IMR-90 (cell line): ENCODE measurements at regions not wholly inside any gene's neighbourhood (a gene's known extent, or its start where the extent isn't known, plus 50 kb on each side); places are given as distances from the start of the nearest gene placed in this dataset.

ENCODE experiments used
- ATAC-seq: fragments of 200-7000 bp; cut with Tn5 transposase; 2 replicates; pipeline ENCODE4 v1.9.1; 2020; ENCODE audit warnings: low read depth, mild to moderate bottlenecking, moderate library complexity
- BruUV-seq: library from RNA; stranded (reverse); fragments of 400-500 nt; replicated peaks from 2 replicates; lab custom pipeline; 2021; lab: Mats Ljungman, UMichigan
- CTCF ChIA-PET: fragments of 300-600 bp; formaldehyde crosslinking; extraction: SDS; loops from one replicate; lab custom pipeline; 2021; ENCODE audit warnings: antibody characterized with exemption; lab: Yijun Ruan, JAX
- POLR2A ChIA-PET: fragments of 300-600 bp; sonication (Branson Sonifier 250); formaldehyde crosslinking; loops from one replicate; lab custom pipeline; 2022; ENCODE audit warnings: antibody characterized with exemption; ENCODE audit not compliant: unreplicated experiment; lab: Charles Lee
- DNase-seq: peaks from one replicate; pipeline ENCODE4 v3.0.0; 2013
- H2AFZ ChIP-seq: replicated peaks from 2 replicates; pipeline ENCODE3; 2013; ENCODE audit warnings: low read length, mild to moderate bottlenecking; ENCODE audit not compliant: poor library complexity
- H2AK5ac ChIP-seq: 2 replicates; pipeline ENCODE4 v1.6.1; 2013; ENCODE audit warnings: low read depth, low read length, inconsistent platforms
- H2AK9ac ChIP-seq: replicated peaks from 2 replicates; pipeline ENCODE3; 2013; ENCODE audit warnings: mild to moderate bottlenecking, low read depth, low read length, moderate library complexity; ENCODE audit not compliant: poor library complexity
- H2BK120ac ChIP-seq: 2 replicates; pipeline ENCODE4 v1.6.1; 2013; ENCODE audit warnings: low read depth, low read length, inconsistent platforms
- H2BK15ac ChIP-seq: 3 replicates; pipeline ENCODE4 v1.6.1; 2013; ENCODE audit warnings: low read depth, low read length, inconsistent platforms
- H2BK20ac ChIP-seq: 2 replicates; pipeline ENCODE4 v1.6.1; 2013; ENCODE audit warnings: low read depth, mild to moderate bottlenecking, inconsistent platforms, low read length, moderate library complexity
- H2BK5ac ChIP-seq: 2 replicates; pipeline ENCODE4 v1.6.1; 2013; ENCODE audit warnings: mild to moderate bottlenecking, low read depth, low read length, inconsistent platforms; ENCODE audit not compliant: poor library complexity, severe bottlenecking
- H3K14ac ChIP-seq: replicated peaks from 2 replicates; pipeline ENCODE4 v1.6.1; 2013; ENCODE audit warnings: low read depth, low read length, inconsistent platforms
- H3K18ac ChIP-seq: 2 replicates; pipeline ENCODE4 v1.6.1; 2013; ENCODE audit warnings: low read depth, low read length, control low read depth
- H3K23ac ChIP-seq: 2 replicates; pipeline ENCODE4 v1.6.1; 2013; ENCODE audit warnings: low read depth, low read length, inconsistent platforms
- H3K27ac ChIP-seq: 2 replicates; pipeline ENCODE4 v1.5.1; 2013; ENCODE audit warnings: mild to moderate bottlenecking, control low read depth, low read length; ENCODE audit not compliant: insufficient read depth
- H3K27me3 ChIP-seq: 2 replicates; pipeline ENCODE4 v1.6.1; 2013; ENCODE audit warnings: low read length; ENCODE audit not compliant: control insufficient read depth, insufficient read depth
- H3K36me3 ChIP-seq: 2 replicates; pipeline ENCODE4 v1.6.1; 2013; ENCODE audit warnings: low read length, mixed read lengths; ENCODE audit not compliant: control insufficient read depth, insufficient read depth
- H3K4ac ChIP-seq: 2 replicates; pipeline ENCODE4 v1.6.1; 2013; ENCODE audit warnings: low read depth, low read length, inconsistent platforms
- H3K4me1 ChIP-seq: 2 replicates; pipeline ENCODE4 v1.6.1; 2013; ENCODE audit warnings: low read length, mixed read lengths; ENCODE audit not compliant: control insufficient read depth, insufficient read depth
- H3K4me2 ChIP-seq: 2 replicates; pipeline ENCODE4 v1.6.1; 2013; ENCODE audit warnings: low read depth, mild to moderate bottlenecking, control low read depth, low read length, moderate library complexity
- H3K4me3 ChIP-seq: 2 replicates; pipeline ENCODE4 v1.5.1; 2013; ENCODE audit warnings: low read depth, mild to moderate bottlenecking, control low read depth, low read length, moderate library complexity; ENCODE audit not compliant: insufficient read depth
- H3K56ac ChIP-seq: 2 replicates; pipeline ENCODE4 v1.6.1; 2013; ENCODE audit warnings: low read length, inconsistent platforms; ENCODE audit not compliant: insufficient read depth; ENCODE audit errors: extremely low read depth
- H3K79me1 ChIP-seq, 2 experiments: 2 replicates each; pipeline ENCODE4 v1.6.1; 2013; ENCODE audit warnings: low read length in 2 of 2, inconsistent platforms in 1 of 2, low read depth in 1 of 2
- H3K9ac ChIP-seq: 2 replicates; pipeline ENCODE4 v1.6.1; 2013; ENCODE audit warnings: low read depth, low read length, control low read depth
- H3K9me1 ChIP-seq: 2 replicates; pipeline ENCODE4 v1.6.1; 2013; ENCODE audit warnings: low read length, inconsistent platforms; ENCODE audit not compliant: insufficient read depth
- H3K9me3 ChIP-seq: 2 replicates; pipeline ENCODE4 v1.6.1; 2013; ENCODE audit warnings: low read length; ENCODE audit not compliant: control insufficient read depth, insufficient read depth
- H4K20me1 ChIP-seq: 2 replicates; pipeline ENCODE4 v1.6.1; 2013; ENCODE audit warnings: low read length, inconsistent platforms; ENCODE audit not compliant: insufficient read depth
- H4K5ac ChIP-seq: 2 replicates; pipeline ENCODE4 v1.6.1; 2013; ENCODE audit warnings: mild to moderate bottlenecking, low read depth, low read length, control low read depth
- H4K8ac ChIP-seq, 2 experiments: 2 replicates each; pipeline ENCODE4 v1.6.1; 2013; ENCODE audit warnings: low read depth in 2 of 2, low read length in 2 of 2, control low read depth in 1 of 2, inconsistent platforms in 1 of 2
- H4K91ac ChIP-seq: 2 replicates; pipeline ENCODE4 v1.6.1; 2013; ENCODE audit warnings: low read depth, low read length, inconsistent platforms; ENCODE audit not compliant: insufficient read depth
- CHD1 ChIP-seq: IDR thresholded peaks from 2 replicates; pipeline ENCODE4 v1.6.1; 2012; ENCODE audit warnings: low read depth, low read length, improper control_type of control experiment
- POLR2A ChIP-seq: IDR thresholded peaks from 2 replicates; pipeline ENCODE4 v1.6.1; 2012; ENCODE audit warnings: mild to moderate bottlenecking, low read depth, low read length
- SMC3 ChIP-seq: fragments of 150-350 bp; IDR thresholded peaks from 2 replicates; pipeline ENCODE4 v1.6.1; 2016; ENCODE audit warnings: low read depth, mild to moderate bottlenecking, antibody characterized with exemption, low read length, moderate library complexity
- WGBS, 2 experiments: methylation state at CpG; one replicate each; pipeline versions ENCODE4 v1.1.5 to v1.1.7; 2013; ENCODE audit warnings: missing lambda C conversion rate in 2 of 2; ENCODE audit not compliant: insufficient read length in 1 of 2; ENCODE audit errors: extremely low coverage in 2 of 2; 5-methylcytosine and 5-hydroxymethylcytosine counted together
- dilution Hi-C: fragments of 300-500 bp; cut with HindIII; formaldehyde crosslinking; loops from one replicate; pipeline ENCODE4 v1.14.3; 2018; ENCODE audit warnings: low sequenced_read_pairs; ENCODE audit not compliant: unreplicated experiment
- in situ Hi-C: fragments of 300-500 bp; cut with MboI; formaldehyde crosslinking; loops from 3 replicates; pipeline ENCODE4 v1.14.3; 2019; ENCODE audit warnings: low sequenced_read_pairs, inconsistent platforms, mixed read lengths
- intact Hi-C: fragments of 100-400 bp; cut with micrococcal nuclease; formaldehyde crosslinking; loops from 2 replicates; pipeline ENCODE4 v1.10.0; 2022

GRCh38 chr18:44246001-44246400 is 434.7 kb upstream of the SETBP1 start:
- no peaks in the 10 kb centered on the region for H3K9me3 ChIP-seq
- H2AK9ac ChIP-seq = no peak overlapping the region
- ChIA-PET CTCF (no interaction called here), POLR2A (no interaction called here)
- in situ Hi-C loops (no loop called here), dilution Hi-C loops (no loop called here), intact Hi-C loops (no loop called here)
- no peak overlapping the region for H3K14ac ChIP-seq
- H4K20me1 ChIP-seq = no peaks in the 10 kb centered on the region
- no peak overlapping the region for H3K4ac ChIP-seq
- H2AFZ ChIP-seq = no peak overlapping the region
- no peak overlapping the region for H3K56ac ChIP-seq
- H3K23ac ChIP-seq = no peak overlapping the region
- no peaks in the 10 kb centered on the region for H3K9me1 ChIP-seq
- ATAC-seq (no peak), DNase-seq (no peak)
- no peak overlapping the region for H3K9ac ChIP-seq
- H3K4me3 ChIP-seq = no peak overlapping the region
- H3K4me2 ChIP-seq = no peak overlapping the region
- H4K8ac ChIP-seq = no peak overlapping the region
- H2BK20ac ChIP-seq = no peak overlapping the region
- no peaks in the 10 kb centered on the region for H3K79me1 ChIP-seq
- no peaks in the 10 kb centered on the region for H3K27me3 ChIP-seq
- no peak overlapping the region for H2AK5ac ChIP-seq
- no peak overlapping the region for H2BK5ac ChIP-seq
- WGBS, 2 experiments = no CpG with 5 or more reads among the region's 2 CpGs
- H4K91ac ChIP-seq = no peak overlapping the region
- no peak overlapping the region for H2BK15ac ChIP-seq
- no peak for TF ChIP-seq CHD1
- TF ChIP-seq SMC3 = no peak
- no peak for TF ChIP-seq POLR2A
- no peaks in the 10 kb centered on the region for H3K4me1 ChIP-seq
- no peak overlapping the region for H4K5ac ChIP-seq
- no peaks in the 10 kb centered on the region for H3K36me3 ChIP-seq
- no peak overlapping the region for H3K27ac ChIP-seq
- no TSS peak for BruUV-seq
- H3K18ac ChIP-seq = no peak overlapping the region
- H2BK120ac ChIP-seq = no peak overlapping the region
